Activated CD4-positive, alpha-beta memory T cell treated with anti-CD3 and anti-CD28 coated beads for 36 hours (primary cell): ENCODE measurements at regions not wholly inside any gene's neighbourhood (a gene's known extent, or its start where the extent isn't known, plus 50 kb on each side); places are given as distances from the start of the nearest gene placed in this dataset.

ENCODE experiments used
- CTCF ChIA-PET: fragments of 350-600 bp; sonication (Branson Sonifier 250); formaldehyde crosslinking; loops from one replicate; lab custom pipeline; 2021; ENCODE audit warnings: antibody characterized with exemption, inconsistent platforms; lab: Charles Lee
- POLR2A ChIA-PET: fragments of 350-600 bp; sonication (Branson Sonifier 250); formaldehyde crosslinking; loops from one replicate; lab custom pipeline; 2021; ENCODE audit warnings: antibody characterized with exemption; lab: Charles Lee
- DNase-seq: peaks from one replicate; pipeline ENCODE4 v3.0.0-alpha.2; 2020
- H3K27ac Mint-ChIP-seq: one replicate; pipeline ENCODE4 v1.8.0; 2021; ENCODE audit warnings: mixed read lengths
- H3K27me3 Mint-ChIP-seq: one replicate; pipeline ENCODE4 v1.8.0; 2021; ENCODE audit warnings: mixed read lengths
- H3K36me3 Mint-ChIP-seq: one replicate; pipeline ENCODE4 v1.8.0; 2021; ENCODE audit warnings: mixed read lengths
- H3K4me1 Mint-ChIP-seq: one replicate; pipeline ENCODE4 v1.8.0; 2021; ENCODE audit warnings: low read depth, mixed read lengths
- H3K4me3 Mint-ChIP-seq: one replicate; pipeline ENCODE4 v1.8.0; 2021; ENCODE audit warnings: mild to moderate bottlenecking, mixed read lengths
- H3K9me3 Mint-ChIP-seq: one replicate; pipeline ENCODE4 v1.8.0; 2021; ENCODE audit warnings: mixed read lengths
- intact Hi-C: fragments of 100-400 bp; cut with micrococcal nuclease; formaldehyde crosslinking; loops from one replicate; pipeline ENCODE4 v1.15.1; 2023

GRCh38 chr3:174439331-174440252, 419.5 kb upstream of the NAALADL2 start:
- Mint-ChIP-seq H3K4me3 (no peak overlapping the region), H3K36me3 (no peaks in the 10 kb centered on the region)

DNA sequence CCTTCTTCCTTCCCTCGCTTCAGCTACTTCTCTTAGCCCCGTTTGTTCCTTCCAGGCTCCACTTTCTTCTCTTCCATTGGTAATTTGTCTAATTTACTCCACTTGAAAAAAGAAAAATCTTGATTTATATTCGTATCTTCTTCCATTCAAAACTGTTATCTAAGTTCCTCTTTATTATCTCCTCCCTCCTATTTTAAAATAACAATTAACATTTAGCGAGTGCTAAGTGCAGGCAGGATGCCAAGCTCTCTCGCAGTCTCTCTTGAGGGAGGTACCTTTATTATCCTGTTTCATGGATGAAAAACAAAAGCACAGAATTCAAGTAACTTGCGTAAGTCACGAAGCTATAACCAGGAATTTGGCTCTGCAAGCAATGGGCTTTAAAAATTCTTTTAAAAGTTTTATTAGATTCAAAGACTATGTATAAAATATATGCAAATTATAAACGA, 418.9 kb upstream of the NAALADL2 start:
- no peaks in the 10 kb centered on the region for H3K9me3 Mint-ChIP-seq
- H3K4me3 Mint-ChIP-seq, result no peak overlapping the region
- ChIA-PET POLR2A (no interaction called here), CTCF (no interaction called here)
- H3K27ac Mint-ChIP-seq, result no peak overlapping the region
- H3K4me1 Mint-ChIP-seq, result peaks cover 4% of the 10 kb centered on the region
- no peak for DNase-seq
- peaks cover 19% of the 10 kb centered on the region for H3K27me3 Mint-ChIP-seq
- intact Hi-C loops, result no loop called here
- H3K36me3 Mint-ChIP-seq, result no peaks in the 10 kb centered on the region

More at GRCh38 chr3:174439331-174440252, 419.5 kb upstream of the NAALADL2 start:
- intact Hi-C loops, result no loop called here
- POLR2A ChIA-PET, result no interaction called here
- CTCF ChIA-PET, result no interaction called here
- Mint-ChIP-seq H3K27ac (no peak overlapping the region), H3K9me3 (no peaks in the 10 kb centered on the region), H3K4me1 (peaks cover 4% of the 10 kb centered on the region), H3K27me3 (peaks cover 19% of the 10 kb centered on the region)
- DNase-seq, result no peak

- DNase-seq, result peak; percentile 54
- Mint-ChIP-seq H3K27ac (no peak overlapping the region), H3K9me3 (no peaks in the 10 kb centered on the region), H3K36me3 (no peaks in the 10 kb centered on the region), H3K4me1 (peaks cover 4% of the 10 kb centered on the region), H3K27me3 (peaks cover 19% of the 10 kb centered on the region), H3K4me3 (peak overlapping the region; percentile 50)
- ChIA-PET POLR2A (no interaction called here), CTCF (no interaction called here)
- intact Hi-C loops, result no loop called here
Measured at GRCh38 chr3:174440741-174441587, 418.2 kb upstream of the NAALADL2 start.

DNA sequence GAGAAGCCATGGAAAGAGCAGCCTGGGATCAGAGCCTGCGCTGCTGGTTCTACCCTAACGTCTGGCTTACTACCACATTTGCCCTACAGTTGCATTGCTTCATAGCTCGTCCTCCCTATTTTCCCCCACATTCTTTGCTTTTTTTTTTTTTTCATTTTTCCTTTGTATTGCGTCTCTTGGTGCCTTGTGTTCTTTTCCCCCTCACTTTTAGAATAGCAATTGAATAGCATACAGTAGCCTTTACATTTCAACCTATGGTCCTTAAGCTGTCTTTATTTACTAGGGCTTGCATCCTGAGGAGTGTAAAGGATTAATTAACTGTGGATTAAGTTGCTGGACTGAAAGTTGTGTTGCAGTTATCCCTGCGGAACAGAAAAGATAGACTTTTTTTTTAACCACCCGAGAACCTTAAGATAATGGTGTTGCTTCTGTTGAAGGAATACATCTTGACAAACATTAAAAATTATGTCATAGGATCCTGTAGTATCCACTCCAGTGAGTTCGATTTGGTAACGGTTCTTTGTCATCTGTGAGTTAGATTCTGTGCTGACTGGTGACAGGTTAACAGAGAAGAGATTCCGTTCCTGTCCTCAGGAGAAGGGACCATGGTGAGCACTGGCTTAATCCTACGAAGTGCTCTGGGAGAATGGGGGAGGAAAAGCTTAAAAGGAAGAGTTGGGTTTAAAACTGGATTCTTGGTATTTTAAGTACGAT, 417.4 kb upstream of the NAALADL2 start:
- ChIA-PET CTCF (no interaction called here), POLR2A (no interaction called here)
- intact Hi-C loops, result no loop called here
- peak overlapping the region; percentile 50 for H3K4me3 Mint-ChIP-seq
- H3K36me3 Mint-ChIP-seq, result no peaks in the 10 kb centered on the region
- H3K4me1 Mint-ChIP-seq, result peaks cover 4% of the 10 kb centered on the region
- H3K27me3 Mint-ChIP-seq, result peaks cover 19% of the 10 kb centered on the region
- no peak overlapping the region for H3K27ac Mint-ChIP-seq
- no peak for DNase-seq
- no peaks in the 10 kb centered on the region for H3K9me3 Mint-ChIP-seq

DNA sequence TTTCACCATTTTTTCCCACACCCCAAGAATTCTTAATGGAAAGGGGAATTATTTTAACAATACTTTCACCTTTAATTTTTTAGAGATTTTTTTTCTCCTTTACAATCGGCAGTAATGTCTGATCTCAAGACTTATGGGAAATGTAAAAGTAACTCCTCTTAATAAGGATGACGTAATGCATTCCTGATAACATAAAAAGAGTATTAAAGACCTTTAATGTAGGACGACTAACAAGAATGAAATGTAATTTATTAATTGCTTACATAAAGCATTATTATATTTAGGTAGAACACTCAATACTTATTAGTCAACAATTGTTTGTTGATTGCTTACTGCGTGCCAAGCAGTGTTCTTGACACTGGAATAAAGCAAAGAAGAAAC, 416.8 kb upstream of the NAALADL2 start:
- DNase-seq, result no peak
- Mint-ChIP-seq H3K36me3 (no peaks in the 10 kb centered on the region), H3K4me3 (no peak overlapping the region), H3K4me1 (peaks cover 4% of the 10 kb centered on the region), H3K9me3 (no peaks in the 10 kb centered on the region), H3K27ac (no peak overlapping the region), H3K27me3 (peaks cover 19% of the 10 kb centered on the region)
- POLR2A ChIA-PET, result no interaction called here
- intact Hi-C loops, result no loop called here
- CTCF ChIA-PET, result no interaction called here

DNA sequence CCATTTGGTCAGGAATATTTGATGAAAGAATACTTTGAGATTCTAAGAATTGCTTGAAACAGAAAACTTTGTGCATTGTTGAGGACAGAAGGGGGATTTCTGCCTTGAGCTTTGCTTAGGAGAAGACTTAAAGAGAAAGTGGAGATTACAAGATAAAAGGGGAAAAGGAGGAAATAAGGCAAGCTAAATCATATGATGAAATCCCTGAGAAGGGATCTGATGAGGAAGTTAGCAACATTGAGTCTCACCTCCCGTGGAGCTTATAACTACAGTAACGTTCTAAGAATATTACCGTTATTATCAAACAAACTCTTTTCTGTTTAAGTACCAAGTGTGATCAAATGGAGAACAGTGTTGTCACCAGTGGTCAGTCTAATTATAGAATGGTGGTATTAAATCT, 414.7 kb upstream of the NAALADL2 start:
- peaks cover 15% of the 10 kb centered on the region for H3K27me3 Mint-ChIP-seq
- intact Hi-C loops, result no loop called here
- no peak overlapping the region for H3K27ac Mint-ChIP-seq
- DNase-seq, result no peak
- peaks cover 5% of the 10 kb centered on the region for H3K9me3 Mint-ChIP-seq
- ChIA-PET CTCF (no interaction called here), POLR2A (no interaction called here)
- H3K36me3 Mint-ChIP-seq, result no peaks in the 10 kb centered on the region
- H3K4me1 Mint-ChIP-seq, result peaks cover 4% of the 10 kb centered on the region
- no peak overlapping the region for H3K4me3 Mint-ChIP-seq

DNA sequence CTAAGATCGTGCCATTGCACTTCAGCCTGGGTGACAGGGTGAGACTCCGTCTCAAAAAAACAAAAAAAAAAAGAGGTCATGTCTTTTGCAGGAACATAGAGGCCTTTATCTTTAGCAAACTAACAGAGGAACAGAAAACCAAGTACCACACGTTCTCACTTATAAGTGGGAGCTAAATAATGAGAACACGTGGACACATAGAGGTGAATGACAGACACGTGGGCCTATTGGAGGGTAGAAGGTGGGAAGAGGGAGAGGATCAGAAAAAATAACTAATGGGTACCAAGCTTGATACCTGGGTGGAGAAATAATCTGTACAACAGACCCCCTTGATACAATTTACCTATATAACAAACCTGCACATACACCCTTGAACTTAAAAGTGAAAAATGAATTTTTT, 401.4 kb upstream of the NAALADL2 start:
- Mint-ChIP-seq H3K27me3 (no peaks in the 10 kb centered on the region), H3K4me1 (no peaks in the 10 kb centered on the region), H3K36me3 (no peaks in the 10 kb centered on the region), H3K4me3 (no peak overlapping the region), H3K9me3 (peaks cover 8% of the 10 kb centered on the region), H3K27ac (no peak overlapping the region)
- intact Hi-C loops, result no loop called here
- no peak for DNase-seq
- POLR2A ChIA-PET, result no interaction called here
- CTCF ChIA-PET, result no interaction called here

DNA sequence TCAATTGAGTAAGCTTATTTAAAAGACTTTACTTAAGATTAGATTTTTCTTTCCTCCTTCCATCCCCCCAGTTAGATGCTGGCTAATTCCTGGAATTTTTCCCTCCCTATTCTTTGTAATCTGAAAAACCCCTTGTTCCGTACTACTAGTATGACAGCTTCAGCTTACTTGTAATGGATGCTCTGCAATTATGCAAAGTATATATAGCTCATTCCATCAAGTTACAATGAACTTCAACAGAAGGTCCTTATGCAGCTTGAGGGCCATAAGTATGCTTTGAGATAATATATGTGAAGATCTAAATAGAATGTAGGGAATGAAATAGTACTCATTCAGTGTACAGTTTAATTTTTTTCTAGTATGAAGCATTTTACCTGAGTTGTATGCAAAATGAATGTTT, 398.3 kb upstream of the NAALADL2 start:
- Mint-ChIP-seq H3K9me3 (peaks cover 4% of the 10 kb centered on the region), H3K27ac (no peak overlapping the region), H3K27me3 (no peaks in the 10 kb centered on the region), H3K36me3 (no peaks in the 10 kb centered on the region), H3K4me1 (no peaks in the 10 kb centered on the region), H3K4me3 (no peak overlapping the region)
- CTCF ChIA-PET, result no interaction called here
- no peak for DNase-seq
- POLR2A ChIA-PET, result no interaction called here
- intact Hi-C loops, result no loop called here

DNA sequence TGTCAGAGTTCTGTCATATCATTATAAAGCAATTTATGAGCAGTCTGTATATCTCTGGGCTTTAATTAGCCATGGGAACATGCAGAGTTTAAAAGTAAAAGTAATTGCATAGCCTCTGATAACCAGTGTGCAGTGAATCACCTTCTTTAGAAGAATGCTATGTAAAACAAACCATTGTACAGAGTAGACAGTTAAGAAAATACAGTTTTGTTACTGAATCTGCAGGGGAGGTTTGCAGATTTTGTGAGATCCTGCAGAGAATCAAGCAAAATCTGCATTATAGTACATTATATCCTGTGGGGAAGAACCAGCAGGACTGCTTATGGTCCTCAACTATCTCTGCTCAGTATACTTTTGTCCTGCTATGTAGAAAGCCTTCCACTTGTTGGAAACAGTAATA, 396.2 kb upstream of the NAALADL2 start:
- H3K4me1 Mint-ChIP-seq, result no peaks in the 10 kb centered on the region
- H3K4me3 Mint-ChIP-seq, result no peak overlapping the region
- DNase-seq, result no peak
- CTCF ChIA-PET, result no interaction called here
- intact Hi-C loops, result no loop called here
- no peak overlapping the region for H3K27ac Mint-ChIP-seq
- no peaks in the 10 kb centered on the region for H3K27me3 Mint-ChIP-seq
- H3K9me3 Mint-ChIP-seq, result no peaks in the 10 kb centered on the region
- H3K36me3 Mint-ChIP-seq, result no peaks in the 10 kb centered on the region
- POLR2A ChIA-PET, result no interaction called here

GRCh38 chr3:174465177-174465576, 394.0 kb upstream of the NAALADL2 start:
- POLR2A ChIA-PET, result no interaction called here
- H3K36me3 Mint-ChIP-seq, result no peaks in the 10 kb centered on the region
- no peaks in the 10 kb centered on the region for H3K9me3 Mint-ChIP-seq

GRCh38 chr3:174466471-174467054, 392.6 kb upstream of the NAALADL2 start:
- POLR2A ChIA-PET, result no interaction called here
- Mint-ChIP-seq H3K4me3 (no peak overlapping the region), H3K9me3 (no peaks in the 10 kb centered on the region), H3K27ac (no peak overlapping the region), H3K36me3 (no peaks in the 10 kb centered on the region), H3K27me3 (no peaks in the 10 kb centered on the region), H3K4me1 (no peaks in the 10 kb centered on the region)
- intact Hi-C loops, result no loop called here
- CTCF ChIA-PET, result no interaction called here
- no peak for DNase-seq

More at GRCh38 chr3:174465177-174465576, 394.0 kb upstream of the NAALADL2 start:
- CTCF ChIA-PET, result no interaction called here
- Mint-ChIP-seq H3K4me3 (no peak overlapping the region), H3K27me3 (no peaks in the 10 kb centered on the region), H3K27ac (no peak overlapping the region), H3K4me1 (no peaks in the 10 kb centered on the region)
- intact Hi-C loops, result no loop called here
- no peak for DNase-seq

DNA sequence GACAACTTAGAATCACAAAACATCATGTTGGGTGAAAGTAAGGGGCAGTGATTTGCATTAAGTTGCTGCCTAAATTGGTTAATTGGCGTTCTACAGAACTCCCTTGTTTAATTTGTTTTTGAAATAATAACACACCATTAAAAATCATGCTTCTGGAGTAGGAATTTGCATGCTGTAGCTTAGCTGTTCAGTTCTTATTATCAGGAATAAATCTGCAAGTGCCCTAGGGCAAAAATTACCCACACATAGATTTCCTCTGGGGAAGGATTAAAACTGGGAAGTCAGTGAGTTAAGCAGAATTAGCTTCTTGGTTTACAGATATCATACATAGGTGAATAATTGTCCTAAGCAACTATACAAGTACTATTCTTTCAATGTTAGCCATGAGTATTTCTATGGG, 381.6 kb upstream of the NAALADL2 start:
- Mint-ChIP-seq H3K9me3 (no peaks in the 10 kb centered on the region), H3K27me3 (no peaks in the 10 kb centered on the region), H3K4me3 (no peak overlapping the region), H3K27ac (no peak overlapping the region), H3K4me1 (no peaks in the 10 kb centered on the region), H3K36me3 (no peaks in the 10 kb centered on the region)
- DNase-seq, result no peak
- CTCF ChIA-PET, result no interaction called here
- intact Hi-C loops, result no loop called here
- POLR2A ChIA-PET, result no interaction called here
